ENCODE measurements at regions not wholly inside any gene's neighbourhood (a gene's known extent, or its start where the extent isn't known, plus 50 kb on each side); places are given as distances from the start of the nearest gene placed in this dataset.

DNA sequence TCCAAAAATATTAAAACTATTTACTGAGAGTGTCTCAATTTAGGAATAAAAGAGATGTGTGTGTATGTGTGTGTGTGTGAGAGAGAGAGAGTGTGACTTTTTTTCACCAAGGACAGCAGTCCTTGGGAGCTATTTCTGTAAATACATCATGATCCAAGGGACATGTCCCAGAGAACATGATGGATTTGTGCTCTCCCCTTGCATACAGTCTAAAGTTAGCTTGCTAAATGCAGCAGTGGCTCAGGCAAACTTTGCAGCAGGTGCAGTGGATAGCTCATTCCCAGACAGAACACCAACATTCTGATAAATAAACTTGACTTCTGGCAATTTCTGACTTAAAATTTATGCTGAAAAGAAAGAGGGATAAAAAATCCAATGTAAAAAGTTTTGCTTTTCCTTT lies 55.4 kb upstream of the SGCD start:
- Histone ChIP-seq H3K4me3 (no peak overlapping the region), H3K27ac (no peak overlapping the region), H3K27me3 (no peaks in the 10 kb centered on the region), H3K9me3 (peaks cover 0 to 5% of the 10 kb centered on the region in 2 donors), H3K4me1 (no peaks in the 10 kb centered on the region), H3K36me3 (no peaks in the 10 kb centered on the region)
- no peak for DNase-seq (ENCODE audit: low spot score in 2 of 2)
- TF ChIP-seq POLR2A (IDR thresholded peaks at IDR 0.05) (no peak), CTCF (IDR thresholded peaks at IDR 0.05) (no peak), POLR2AphosphoS5 (IDR thresholded peaks at IDR 0.05) (no peak)
- intact Hi-C loops (cut with DNase I; ENCODE audit: low total_unique reads), result no loop called here

DNA sequence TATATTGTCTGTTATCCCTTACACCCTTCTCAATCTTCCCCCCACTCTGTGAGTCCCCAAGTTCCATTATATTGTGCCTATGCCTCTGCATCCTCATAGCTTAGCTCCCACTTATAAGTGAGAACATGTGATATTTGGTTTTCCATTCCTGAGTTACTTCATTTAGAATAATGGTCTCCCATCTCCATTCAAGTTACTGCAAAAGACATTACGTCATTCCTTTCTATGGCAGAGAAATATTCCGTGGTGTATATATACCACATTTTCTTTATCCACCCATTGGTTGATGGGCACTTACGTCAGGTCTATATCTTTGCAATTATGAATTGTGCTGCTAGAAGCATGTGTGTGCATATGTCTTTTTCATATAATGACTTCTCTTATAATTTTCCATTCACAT lies 54.8 kb upstream of the SGCD start:
- Histone ChIP-seq H3K9me3 (peaks cover 0 to 5% of the 10 kb centered on the region in 2 donors), H3K4me1 (no peaks in the 10 kb centered on the region), H3K27ac (no peak overlapping the region), H3K4me3 (no peak overlapping the region), H3K36me3 (no peaks in the 10 kb centered on the region), H3K27me3 (no peaks in the 10 kb centered on the region)
- DNase-seq (ENCODE audit: low spot score in 2 of 2), result no peak
- no peak for TF ChIP-seq POLR2A (IDR thresholded peaks at IDR 0.05)
- no peak for TF ChIP-seq POLR2AphosphoS5 (IDR thresholded peaks at IDR 0.05)
- no peak for TF ChIP-seq CTCF (IDR thresholded peaks at IDR 0.05)
- intact Hi-C loops (cut with DNase I; ENCODE audit: low total_unique reads), result no loop called here

DNA sequence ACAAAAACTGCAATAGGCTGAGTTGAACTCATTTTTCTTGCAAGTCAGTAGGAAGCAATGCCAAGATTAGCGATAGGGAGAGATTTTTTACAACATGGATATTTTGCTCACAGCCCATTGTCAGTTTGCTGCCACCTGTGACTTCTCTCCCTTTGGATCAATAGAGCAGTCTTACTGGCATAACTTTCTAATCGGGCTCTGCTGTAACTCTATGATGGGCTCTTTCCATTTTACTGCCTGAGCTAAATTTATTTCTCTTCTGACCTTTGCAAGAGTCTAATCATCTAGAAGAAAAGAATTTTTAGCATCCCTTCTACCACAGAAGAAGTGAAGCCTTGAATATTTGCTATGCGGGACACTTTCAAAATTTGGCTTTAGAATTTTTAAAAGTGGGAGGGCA lies 53.6 kb upstream of the SGCD start:
- H3K4me1 ChIP-seq, result no peaks in the 10 kb centered on the region
- H3K4me3 ChIP-seq, result no peak overlapping the region
- TF ChIP-seq POLR2A (IDR thresholded peaks at IDR 0.05) (no peak), POLR2AphosphoS5 (IDR thresholded peaks at IDR 0.05) (no peak), CTCF (IDR thresholded peaks at IDR 0.05) (no peak)
- no peaks in the 10 kb centered on the region for H3K27me3 ChIP-seq
- DNase-seq (ENCODE audit: low spot score in 2 of 2), result no peak
- no peak overlapping the region for H3K27ac ChIP-seq
- H3K9me3 ChIP-seq, result peaks cover 0 to 5% of the 10 kb centered on the region in 2 donors
- intact Hi-C loops (cut with DNase I; ENCODE audit: low total_unique reads), result no loop called here
- no peaks in the 10 kb centered on the region for H3K36me3 ChIP-seq

DNA sequence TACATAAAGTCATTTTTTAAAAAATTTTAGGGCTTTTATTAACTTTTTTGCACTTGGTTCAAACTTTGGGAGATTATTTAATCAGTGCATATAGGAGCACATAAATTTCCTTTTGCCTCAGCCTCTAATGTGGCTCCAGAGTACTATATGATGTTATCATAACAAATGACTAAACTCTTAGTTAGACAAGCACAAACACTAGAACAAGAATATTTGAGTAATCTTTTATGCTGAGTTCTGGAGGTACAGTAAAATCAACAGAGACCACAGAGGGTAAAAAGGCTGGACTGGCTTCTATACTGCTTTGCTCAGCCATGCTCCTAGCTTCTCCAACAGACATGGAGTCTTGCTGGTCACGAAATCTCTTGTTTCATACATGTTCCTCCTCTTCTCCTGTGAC lies 52.5 kb upstream of the SGCD start:
- no peak for DNase-seq (ENCODE audit: low spot score in 2 of 2)
- Histone ChIP-seq H3K4me1 (no peaks in the 10 kb centered on the region), H3K27ac (no peak overlapping the region)

More for the DNA sequence above, 52.5 kb upstream of the SGCD start:
- H3K36me3 ChIP-seq, result no peaks in the 10 kb centered on the region
- intact Hi-C loops (cut with DNase I; ENCODE audit: low total_unique reads), result no loop called here
- TF ChIP-seq CTCF (IDR thresholded peaks at IDR 0.05) (no peak), POLR2AphosphoS5 (IDR thresholded peaks at IDR 0.05) (no peak), POLR2A (IDR thresholded peaks at IDR 0.05) (no peak)
- peaks cover 0 to 5% of the 10 kb centered on the region in 2 donors for H3K9me3 ChIP-seq
- no peaks in the 10 kb centered on the region for H3K27me3 ChIP-seq
- H3K4me3 ChIP-seq, result no peak overlapping the region
